Fibroblast of mammary gland (primary cell): ENCODE measurements at regions not wholly inside any gene's neighbourhood (a gene's known extent, or its start where the extent isn't known, plus 50 kb on each side); places are given as distances from the start of the nearest gene placed in this dataset.
A peak's percentile ranks its signal among the peaks of the same experiment; 100 is the strongest.

ENCODE experiments used
- DNase-seq: peaks from one replicate; pipeline ENCODE4 v3.0.0-alpha.2; 2010; ENCODE audit warnings: low read depth
- H3K4me3 ChIP-seq: 2 replicates; pipeline ENCODE4 v1.5.1; 2011; ENCODE audit warnings: low read depth, mild to moderate bottlenecking, low read length, moderate library complexity; ENCODE audit not compliant: control insufficient read depth
- CTCF ChIP-seq: conservative IDR thresholded peaks from 2 replicates; pipeline ENCODE4 v1.5.1; 2011; ENCODE audit warnings: low read depth, low read length, inconsistent platforms; ENCODE audit not compliant: control insufficient read depth, insufficient read depth

- no peak for TF ChIP-seq CTCF
- no peak overlapping the region for H3K4me3 ChIP-seq
- peak; percentile 33 for DNase-seq
These were observed 139.5 kb downstream of the SLIT2 start for GRCh38 chr4:20391198-20391597.

- DNase-seq = no peak
- TF ChIP-seq CTCF = no peak
- H3K4me3 ChIP-seq = no peak overlapping the region
These were observed 140.2 kb downstream of the SLIT2 start for GRCh38 chr4:20391912-20392311.

- H3K4me3 ChIP-seq = no peak overlapping the region
- TF ChIP-seq CTCF = no peak
- peak; percentile 48 for DNase-seq
These were observed 141.9 kb downstream of the SLIT2 start for GRCh38 chr4:20393486-20394100.

GRCh38 chr4:20394512-20394911, 142.8 kb downstream of the SLIT2 start:
- TF ChIP-seq CTCF = no peak
- no peak overlapping the region for H3K4me3 ChIP-seq
- no peak for DNase-seq

GRCh38 chr4:20395160-20395773, 143.6 kb downstream of the SLIT2 start:
- peak; percentile 44 for DNase-seq
- TF ChIP-seq CTCF = peak; percentile 76
- no peak overlapping the region for H3K4me3 ChIP-seq

- no peak for TF ChIP-seq CTCF
- no peak for DNase-seq
- H3K4me3 ChIP-seq = no peak overlapping the region
These were observed 151.6 kb downstream of the SLIT2 start for GRCh38 chr4:20403290-20403689.
